ENCODE measurements at regions not wholly inside any gene's neighbourhood (a gene's known extent, or its start where the extent isn't known, plus 50 kb on each side); places are given as distances from the start of the nearest gene placed in this dataset.

- Histone ChIP-seq H3K36me3 (ENCODE audit: control insufficient read depth, insufficient read depth, low read length) (no peaks in the 10 kb centered on the region), H3K4me3 (ENCODE audit: insufficient read depth, low read depth, low read length, poor library complexity, severe bottlenecking) (no peak overlapping the region), H3K27me3 (replicated peaks; ENCODE audit: control insufficient read depth, insufficient read depth, low read length, poor library complexity, severe bottlenecking) (no peaks in the 10 kb centered on the region), H3K4me1 (ENCODE audit: control insufficient read depth, insufficient read depth, low read length, poor library complexity, severe bottlenecking) (no peaks in the 10 kb centered on the region), H3K27ac (ENCODE audit: insufficient read depth, low read length, poor library complexity, severe bottlenecking) (no peak overlapping the region), H3K9me3 (ENCODE audit: control insufficient read depth, low read length) (no peaks in the 10 kb centered on the region)
- no peak for DNase-seq
Observed at GRCh38 chr4:1494416-1495315, 88.4 kb upstream of the NKX1-1 start.

- Histone ChIP-seq H3K36me3 (ENCODE audit: control insufficient read depth, insufficient read depth, low read length) (no peaks in the 10 kb centered on the region), H3K27me3 (replicated peaks; ENCODE audit: control insufficient read depth, insufficient read depth, low read length, poor library complexity, severe bottlenecking) (no peaks in the 10 kb centered on the region), H3K9me3 (ENCODE audit: control insufficient read depth, low read length) (no peaks in the 10 kb centered on the region), H3K4me1 (ENCODE audit: control insufficient read depth, insufficient read depth, low read length, poor library complexity, severe bottlenecking) (no peaks in the 10 kb centered on the region), H3K27ac (ENCODE audit: insufficient read depth, low read length, poor library complexity, severe bottlenecking) (no peak overlapping the region), H3K4me3 (ENCODE audit: insufficient read depth, low read depth, low read length, poor library complexity, severe bottlenecking) (no peak overlapping the region)
- DNase-seq = no peak
Observed at GRCh38 chr4:1493540-1494287, 87.5 kb upstream of the NKX1-1 start.

GRCh38 chr4:1492651-1493539, 86.7 kb upstream of the NKX1-1 start:
- H3K27me3 ChIP-seq (replicated peaks; ENCODE audit: control insufficient read depth, insufficient read depth, low read length, poor library complexity, severe bottlenecking) = no peaks in the 10 kb centered on the region
- H3K4me3 ChIP-seq (ENCODE audit: insufficient read depth, low read depth, low read length, poor library complexity, severe bottlenecking) = no peak overlapping the region
- H3K27ac ChIP-seq (ENCODE audit: insufficient read depth, low read length, poor library complexity, severe bottlenecking) = no peak overlapping the region
- H3K36me3 ChIP-seq (ENCODE audit: control insufficient read depth, insufficient read depth, low read length) = no peaks in the 10 kb centered on the region
- H3K9me3 ChIP-seq (ENCODE audit: control insufficient read depth, low read length) = no peaks in the 10 kb centered on the region
- no peaks in the 10 kb centered on the region for H3K4me1 ChIP-seq (ENCODE audit: control insufficient read depth, insufficient read depth, low read length, poor library complexity, severe bottlenecking)
- DNase-seq = no peak

GRCh38 chr4:1492142-1492457, 85.9 kb upstream of the NKX1-1 start:
- Histone ChIP-seq H3K27me3 (replicated peaks; ENCODE audit: control insufficient read depth, insufficient read depth, low read length, poor library complexity, severe bottlenecking) (no peaks in the 10 kb centered on the region), H3K9me3 (ENCODE audit: control insufficient read depth, low read length) (no peaks in the 10 kb centered on the region), H3K4me3 (ENCODE audit: insufficient read depth, low read depth, low read length, poor library complexity, severe bottlenecking) (no peak overlapping the region), H3K36me3 (ENCODE audit: control insufficient read depth, insufficient read depth, low read length) (no peaks in the 10 kb centered on the region), H3K4me1 (ENCODE audit: control insufficient read depth, insufficient read depth, low read length, poor library complexity, severe bottlenecking) (no peaks in the 10 kb centered on the region), H3K27ac (ENCODE audit: insufficient read depth, low read length, poor library complexity, severe bottlenecking) (no peak overlapping the region)
- no peak for DNase-seq

- no peak overlapping the region for H3K27ac ChIP-seq (ENCODE audit: insufficient read depth, low read length, poor library complexity, severe bottlenecking)
- no peaks in the 10 kb centered on the region for H3K4me1 ChIP-seq (ENCODE audit: control insufficient read depth, insufficient read depth, low read length, poor library complexity, severe bottlenecking)
- no peak for DNase-seq
- H3K36me3 ChIP-seq (ENCODE audit: control insufficient read depth, insufficient read depth, low read length) = no peaks in the 10 kb centered on the region
- no peak overlapping the region for H3K4me3 ChIP-seq (ENCODE audit: insufficient read depth, low read depth, low read length, poor library complexity, severe bottlenecking)
- H3K9me3 ChIP-seq (ENCODE audit: control insufficient read depth, low read length) = no peaks in the 10 kb centered on the region
- H3K27me3 ChIP-seq (replicated peaks; ENCODE audit: control insufficient read depth, insufficient read depth, low read length, poor library complexity, severe bottlenecking) = no peaks in the 10 kb centered on the region
Observed at GRCh38 chr4:1491328-1492141, 85.3 kb upstream of the NKX1-1 start.

- Histone ChIP-seq H3K27ac (ENCODE audit: insufficient read depth, low read length, poor library complexity, severe bottlenecking) (no peak overlapping the region), H3K4me1 (ENCODE audit: control insufficient read depth, insufficient read depth, low read length, poor library complexity, severe bottlenecking) (no peaks in the 10 kb centered on the region), H3K27me3 (replicated peaks; ENCODE audit: control insufficient read depth, insufficient read depth, low read length, poor library complexity, severe bottlenecking) (no peaks in the 10 kb centered on the region), H3K4me3 (ENCODE audit: insufficient read depth, low read depth, low read length, poor library complexity, severe bottlenecking) (no peak overlapping the region), H3K36me3 (ENCODE audit: control insufficient read depth, insufficient read depth, low read length) (no peaks in the 10 kb centered on the region), H3K9me3 (ENCODE audit: control insufficient read depth, low read length) (no peaks in the 10 kb centered on the region)
- no peak for DNase-seq
Observed at GRCh38 chr4:1490654-1491327, 84.5 kb upstream of the NKX1-1 start.

GRCh38 chr4:1490011-1490653, 83.9 kb upstream of the NKX1-1 start:
- no peak for DNase-seq
- no peak overlapping the region for H3K27ac ChIP-seq (ENCODE audit: insufficient read depth, low read length, poor library complexity, severe bottlenecking)
- H3K9me3 ChIP-seq (ENCODE audit: control insufficient read depth, low read length) = peaks cover 5% of the 10 kb centered on the region
- H3K4me3 ChIP-seq (ENCODE audit: insufficient read depth, low read depth, low read length, poor library complexity, severe bottlenecking) = no peak overlapping the region
- no peaks in the 10 kb centered on the region for H3K36me3 ChIP-seq (ENCODE audit: control insufficient read depth, insufficient read depth, low read length)
- H3K4me1 ChIP-seq (ENCODE audit: control insufficient read depth, insufficient read depth, low read length, poor library complexity, severe bottlenecking) = no peaks in the 10 kb centered on the region
- H3K27me3 ChIP-seq (replicated peaks; ENCODE audit: control insufficient read depth, insufficient read depth, low read length, poor library complexity, severe bottlenecking) = no peaks in the 10 kb centered on the region

GRCh38 chr4:1489639-1489995, 83.4 kb upstream of the NKX1-1 start:
- H3K9me3 ChIP-seq (ENCODE audit: control insufficient read depth, low read length) = peaks cover 10% of the 10 kb centered on the region
- no peak overlapping the region for H3K27ac ChIP-seq (ENCODE audit: insufficient read depth, low read length, poor library complexity, severe bottlenecking)
- H3K36me3 ChIP-seq (ENCODE audit: control insufficient read depth, insufficient read depth, low read length) = no peaks in the 10 kb centered on the region
- no peaks in the 10 kb centered on the region for H3K27me3 ChIP-seq (replicated peaks; ENCODE audit: control insufficient read depth, insufficient read depth, low read length, poor library complexity, severe bottlenecking)
- H3K4me1 ChIP-seq (ENCODE audit: control insufficient read depth, insufficient read depth, low read length, poor library complexity, severe bottlenecking) = no peaks in the 10 kb centered on the region
- no peak for DNase-seq
- no peak overlapping the region for H3K4me3 ChIP-seq (ENCODE audit: insufficient read depth, low read depth, low read length, poor library complexity, severe bottlenecking)
